Liver (tissue), 3 donors: ENCODE measurements at regions not wholly inside any gene's neighbourhood (a gene's known extent, or its start where the extent isn't known, plus 50 kb on each side); places are given as distances from the start of the nearest gene placed in this dataset.
"Not testable (repeated sequence)": the region's sequence is repeated elsewhere in the genome, so short reads cannot be mapped to it uniquely, and the experiment has no call there.

Experiments used
- FOXA1 ChIP-seq: IDR thresholded peaks from 2 replicates; pipeline ENCODE4 v1.6.1; 2016; ENCODE audit warnings: antibody characterized with exemption
- RAD21 ChIP-seq, 2 donors: IDR thresholded peaks; 2 replicates each; pipeline ENCODE4 v1.6.1; 2016; ENCODE audit warnings: antibody characterized with exemption in 2 of 2, mild to moderate bottlenecking in 2 of 2
- YY1 ChIP-seq: IDR thresholded peaks from 2 replicates; pipeline ENCODE4 v1.6.1; 2016; ENCODE audit warnings: antibody characterized with exemption, mild to moderate bottlenecking
- TF ChIP-seq, protein P1 (sequence below): IDR thresholded peaks from 2 replicates; pipeline ENCODE4 v1.6.1; 2016; ENCODE audit warnings: antibody characterized with exemption
- TF ChIP-seq, protein P2 (sequence below): IDR thresholded peaks from 2 replicates; pipeline ENCODE4 v1.6.1; 2016; ENCODE audit warnings: antibody characterized with exemption, mild to moderate bottlenecking
- TF ChIP-seq, protein P3 (sequence below): fragments of 150-350 bp; IDR thresholded peaks from 2 replicates; pipeline ENCODE4 v1.5.1; 2017; ENCODE audit warnings: improper control_type of control experiment, low read depth, low read length; ENCODE audit not compliant: missing input control
- donor health status: healthy.
- donor health status: healthy.

DNA sequence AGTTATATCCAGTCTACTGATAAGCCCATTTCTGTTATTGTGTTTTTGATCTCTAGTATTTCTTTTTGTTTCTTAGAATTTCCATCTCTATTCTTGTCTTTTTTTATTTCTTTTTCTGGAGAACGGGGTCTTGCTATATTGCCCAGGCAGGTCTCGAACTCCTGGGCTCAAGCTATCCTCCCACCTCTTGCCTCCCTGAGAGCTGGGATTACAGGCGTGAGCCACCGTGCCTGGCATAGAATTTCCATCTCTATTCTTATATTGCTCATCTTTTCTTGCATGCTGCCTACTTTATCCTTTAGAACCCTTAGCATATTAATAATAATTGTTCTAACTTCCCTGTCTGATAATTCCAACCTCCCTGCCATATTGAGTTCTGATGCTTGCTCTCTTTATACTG is 55.2 kb upstream of the RPRM start:
- TF ChIP-seq, protein P1, sequence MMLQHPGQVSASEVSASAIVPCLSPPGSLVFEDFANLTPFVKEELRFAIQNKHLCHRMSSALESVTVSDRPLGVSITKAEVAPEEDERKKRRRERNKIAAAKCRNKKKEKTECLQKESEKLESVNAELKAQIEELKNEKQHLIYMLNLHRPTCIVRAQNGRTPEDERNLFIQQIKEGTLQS = not testable (repeated sequence)
- TF ChIP-seq, protein P2, sequence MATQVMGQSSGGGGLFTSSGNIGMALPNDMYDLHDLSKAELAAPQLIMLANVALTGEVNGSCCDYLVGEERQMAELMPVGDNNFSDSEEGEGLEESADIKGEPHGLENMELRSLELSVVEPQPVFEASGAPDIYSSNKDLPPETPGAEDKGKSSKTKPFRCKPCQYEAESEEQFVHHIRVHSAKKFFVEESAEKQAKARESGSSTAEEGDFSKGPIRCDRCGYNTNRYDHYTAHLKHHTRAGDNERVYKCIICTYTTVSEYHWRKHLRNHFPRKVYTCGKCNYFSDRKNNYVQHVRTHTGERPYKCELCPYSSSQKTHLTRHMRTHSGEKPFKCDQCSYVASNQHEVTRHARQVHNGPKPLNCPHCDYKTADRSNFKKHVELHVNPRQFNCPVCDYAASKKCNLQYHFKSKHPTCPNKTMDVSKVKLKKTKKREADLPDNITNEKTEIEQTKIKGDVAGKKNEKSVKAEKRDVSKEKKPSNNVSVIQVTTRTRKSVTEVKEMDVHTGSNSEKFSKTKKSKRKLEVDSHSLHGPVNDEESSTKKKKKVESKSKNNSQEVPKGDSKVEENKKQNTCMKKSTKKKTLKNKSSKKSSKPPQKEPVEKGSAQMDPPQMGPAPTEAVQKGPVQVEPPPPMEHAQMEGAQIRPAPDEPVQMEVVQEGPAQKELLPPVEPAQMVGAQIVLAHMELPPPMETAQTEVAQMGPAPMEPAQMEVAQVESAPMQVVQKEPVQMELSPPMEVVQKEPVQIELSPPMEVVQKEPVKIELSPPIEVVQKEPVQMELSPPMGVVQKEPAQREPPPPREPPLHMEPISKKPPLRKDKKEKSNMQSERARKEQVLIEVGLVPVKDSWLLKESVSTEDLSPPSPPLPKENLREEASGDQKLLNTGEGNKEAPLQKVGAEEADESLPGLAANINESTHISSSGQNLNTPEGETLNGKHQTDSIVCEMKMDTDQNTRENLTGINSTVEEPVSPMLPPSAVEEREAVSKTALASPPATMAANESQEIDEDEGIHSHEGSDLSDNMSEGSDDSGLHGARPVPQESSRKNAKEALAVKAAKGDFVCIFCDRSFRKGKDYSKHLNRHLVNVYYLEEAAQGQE = not testable (repeated sequence)
- TF ChIP-seq FOXA1; RAD21 (IDR thresholded peaks at IDR 0.05); YY1: not testable (repeated sequence)
- TF ChIP-seq, protein P3, sequence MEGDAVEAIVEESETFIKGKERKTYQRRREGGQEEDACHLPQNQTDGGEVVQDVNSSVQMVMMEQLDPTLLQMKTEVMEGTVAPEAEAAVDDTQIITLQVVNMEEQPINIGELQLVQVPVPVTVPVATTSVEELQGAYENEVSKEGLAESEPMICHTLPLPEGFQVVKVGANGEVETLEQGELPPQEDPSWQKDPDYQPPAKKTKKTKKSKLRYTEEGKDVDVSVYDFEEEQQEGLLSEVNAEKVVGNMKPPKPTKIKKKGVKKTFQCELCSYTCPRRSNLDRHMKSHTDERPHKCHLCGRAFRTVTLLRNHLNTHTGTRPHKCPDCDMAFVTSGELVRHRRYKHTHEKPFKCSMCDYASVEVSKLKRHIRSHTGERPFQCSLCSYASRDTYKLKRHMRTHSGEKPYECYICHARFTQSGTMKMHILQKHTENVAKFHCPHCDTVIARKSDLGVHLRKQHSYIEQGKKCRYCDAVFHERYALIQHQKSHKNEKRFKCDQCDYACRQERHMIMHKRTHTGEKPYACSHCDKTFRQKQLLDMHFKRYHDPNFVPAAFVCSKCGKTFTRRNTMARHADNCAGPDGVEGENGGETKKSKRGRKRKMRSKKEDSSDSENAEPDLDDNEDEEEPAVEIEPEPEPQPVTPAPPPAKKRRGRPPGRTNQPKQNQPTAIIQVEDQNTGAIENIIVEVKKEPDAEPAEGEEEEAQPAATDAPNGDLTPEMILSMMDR = not testable (repeated sequence)
